GM12875 (cell line): ENCODE measurements at regions not wholly inside any gene's neighbourhood (a gene's known extent, or its start where the extent isn't known, plus 50 kb on each side); places are given as distances from the start of the nearest gene placed in this dataset.
"Not testable (repeated sequence)": the region's sequence is repeated elsewhere in the genome, so short reads cannot be mapped to it uniquely, and the experiment has no call there.

ENCODE experiments used
- H3K4me3 ChIP-seq: one replicate; pipeline ENCODE4 v1.5.1; 2011; ENCODE audit warnings: low read depth, low read length, control low read depth
- CTCF ChIP-seq: IDR thresholded peaks from 2 replicates; pipeline ENCODE4 v1.5.1; 2011; ENCODE audit warnings: low read depth, mild to moderate bottlenecking, control low read depth, inconsistent platforms, low read length, moderate library complexity, borderline replicate concordance; ENCODE audit not compliant: insufficient read depth

DNA sequence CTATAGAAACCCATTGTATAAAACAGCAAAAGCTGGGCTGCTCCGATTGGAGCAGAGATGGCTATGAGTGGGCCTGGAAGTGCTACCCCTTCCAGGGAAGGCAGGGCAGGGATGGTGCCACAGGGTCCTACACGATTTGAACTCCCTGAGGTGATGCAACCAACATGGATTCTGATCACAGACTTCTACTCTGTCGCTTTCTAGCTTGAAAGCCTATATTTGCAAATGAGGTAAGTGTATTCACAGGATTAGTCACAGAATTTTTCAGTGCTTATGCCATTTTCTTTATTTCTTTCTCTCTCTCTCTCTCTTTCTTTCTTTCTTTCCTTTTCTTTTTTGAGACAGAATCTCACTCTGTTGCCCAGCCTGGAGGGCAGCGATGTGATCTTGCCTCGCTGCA, 179.0 kb downstream of the SPRY2 start:
- TF ChIP-seq CTCF, result no peak
- H3K4me3 ChIP-seq, result no peak overlapping the region

DNA sequence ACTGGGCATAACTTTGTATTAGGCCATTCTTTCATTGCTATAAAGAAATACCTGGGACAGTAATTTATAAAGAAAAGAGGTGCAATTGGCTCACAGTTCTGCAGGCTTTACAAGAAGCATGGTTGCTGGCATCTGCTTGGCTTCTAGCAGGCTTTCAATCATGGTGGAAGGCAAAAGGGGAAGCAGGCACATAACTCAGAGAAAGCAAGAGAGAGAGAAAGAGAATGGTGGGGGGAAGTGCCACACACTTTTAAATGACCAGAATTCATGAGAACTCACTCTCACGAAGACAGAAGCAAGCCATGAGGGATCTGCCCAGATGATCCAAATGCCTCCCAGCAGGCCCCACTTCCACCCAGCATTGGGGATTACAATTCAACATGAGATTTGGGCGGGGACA, 179.7 kb downstream of the SPRY2 start:
- H3K4me3 ChIP-seq, result no peak overlapping the region
- no peak for TF ChIP-seq CTCF

- no peak for TF ChIP-seq CTCF
- H3K4me3 ChIP-seq, result no peak overlapping the region
Measured at GRCh38 chr13:80160110-80160509, 180.8 kb downstream of the SPRY2 start.

DNA sequence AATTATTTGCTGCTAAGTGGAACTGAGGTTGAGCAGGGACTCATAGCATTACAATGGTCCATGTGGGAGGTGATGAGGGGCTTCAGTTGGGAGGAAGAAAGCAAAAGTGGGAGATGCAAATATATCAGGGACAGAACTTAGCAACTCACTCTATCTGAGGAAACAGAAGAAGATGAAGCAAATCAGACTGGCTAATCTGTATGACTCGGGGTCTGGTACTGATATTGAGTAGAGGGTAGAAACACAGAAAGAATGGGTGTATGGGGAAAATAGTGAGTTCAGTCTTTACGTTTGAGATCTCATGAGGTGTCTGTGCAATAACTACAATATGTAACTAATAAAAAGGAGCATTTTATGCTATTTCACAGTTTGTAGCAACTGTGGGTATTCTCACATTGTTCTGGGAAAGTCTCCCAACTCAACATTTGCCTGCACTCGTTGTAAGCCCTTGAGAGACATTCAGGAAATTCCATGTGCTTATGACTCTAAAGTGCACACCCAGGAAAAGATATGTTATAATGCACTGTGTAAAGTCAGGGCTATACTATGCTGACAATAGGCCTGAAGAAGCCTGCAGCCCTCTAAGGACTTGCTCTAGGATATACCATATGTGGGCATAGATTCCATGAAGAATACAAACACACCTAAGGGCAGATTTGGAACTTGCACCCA, 183.5 kb downstream of the SPRY2 start:
- H3K4me3 ChIP-seq, result no peak overlapping the region
- TF ChIP-seq CTCF, result no peak

DNA sequence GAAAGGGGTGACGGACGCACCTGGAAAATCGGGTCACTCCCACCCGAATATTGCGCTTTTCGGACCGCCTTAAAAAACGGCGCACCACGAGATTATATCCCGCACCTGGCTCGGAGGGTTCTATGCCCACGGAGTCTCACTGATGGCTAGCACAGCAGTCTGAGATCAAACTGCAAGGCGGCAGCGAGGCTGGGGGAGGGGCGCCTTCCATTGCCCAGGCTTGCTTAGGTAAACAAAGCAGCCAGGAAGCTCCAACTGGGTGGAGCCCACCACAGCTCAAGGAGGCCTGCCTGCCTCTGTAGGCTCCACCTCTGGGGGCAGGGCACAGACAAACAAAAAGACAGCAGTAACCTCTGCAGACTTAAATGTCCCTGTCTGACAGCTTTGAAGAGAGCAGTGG, 188.8 kb downstream of the SPRY2 start:
- not testable (repeated sequence) for H3K4me3 ChIP-seq

DNA sequence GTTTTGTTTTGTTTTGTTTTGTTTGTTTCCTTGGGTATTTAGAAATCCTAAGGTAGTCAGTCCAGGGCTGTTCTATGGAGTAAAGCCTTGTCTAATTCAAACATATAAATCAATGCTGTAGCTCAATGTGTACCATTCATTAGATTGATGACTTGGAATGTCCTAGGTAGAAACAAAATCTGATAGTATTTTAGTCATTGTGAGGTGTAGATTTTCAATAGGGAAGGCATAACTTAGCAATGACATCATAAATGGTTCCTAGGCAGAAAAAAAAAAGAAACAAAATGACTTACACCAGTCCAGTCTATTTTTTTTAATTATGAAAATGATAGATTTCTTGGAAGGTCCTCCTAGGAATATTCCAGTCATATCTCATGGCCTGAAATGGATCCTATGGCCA, 189.9 kb downstream of the SPRY2 start:
- no peak for TF ChIP-seq CTCF
- H3K4me3 ChIP-seq, result no peak overlapping the region

DNA sequence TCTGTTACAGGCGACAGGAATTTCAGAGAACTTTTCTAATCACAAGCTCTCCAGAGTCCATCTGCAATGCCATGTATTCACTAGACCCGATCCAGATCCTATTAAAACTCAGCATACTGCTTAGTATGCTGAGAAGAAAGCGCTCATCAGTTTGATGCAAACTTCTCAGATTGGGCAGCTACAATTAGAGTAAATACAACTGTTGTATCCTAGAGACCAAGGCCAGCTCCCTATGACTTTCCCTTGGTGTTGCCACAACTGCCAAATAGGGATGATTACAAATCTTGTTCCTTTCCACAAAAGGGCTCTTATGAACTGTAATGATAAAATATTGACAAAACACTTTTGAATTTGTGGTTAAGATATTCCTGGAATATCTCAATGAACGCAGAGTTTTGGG, 191.2 kb downstream of the SPRY2 start:
- no peak for TF ChIP-seq CTCF
- H3K4me3 ChIP-seq, result no peak overlapping the region
